ENCODE measurements at regions not wholly inside any gene's neighbourhood (a gene's known extent, or its start where the extent isn't known, plus 50 kb on each side); places are given as distances from the start of the nearest gene placed in this dataset.

GRCh38 chr6:8174571-8174970 lies 72.2 kb upstream of the EEF1E1 start:
- no peak for TF ChIP-seq CTCF (IDR thresholded peaks at IDR 0.05)

DNA sequence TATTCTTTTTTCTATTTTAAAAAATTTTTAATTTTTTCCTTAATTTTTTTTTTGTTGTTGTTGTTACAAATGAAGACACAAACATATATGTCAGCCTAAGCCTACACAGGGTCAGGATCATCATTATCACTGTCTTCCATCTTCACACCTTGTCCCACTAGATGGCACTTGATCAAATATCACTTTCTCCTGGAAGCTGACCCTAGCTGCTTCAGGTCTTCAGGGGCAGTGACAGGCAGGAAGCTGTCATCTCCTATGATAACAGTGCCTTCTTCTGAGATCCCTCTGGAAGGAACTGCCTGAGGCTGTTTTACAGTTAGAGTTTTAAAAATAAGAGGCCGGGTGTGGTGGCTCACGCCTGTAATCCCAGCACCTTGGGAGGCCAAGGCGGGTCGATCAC lies 70.2 kb upstream of the EEF1E1 start:
- no peak for TF ChIP-seq CTCF (IDR thresholded peaks at IDR 0.05)

DNA sequence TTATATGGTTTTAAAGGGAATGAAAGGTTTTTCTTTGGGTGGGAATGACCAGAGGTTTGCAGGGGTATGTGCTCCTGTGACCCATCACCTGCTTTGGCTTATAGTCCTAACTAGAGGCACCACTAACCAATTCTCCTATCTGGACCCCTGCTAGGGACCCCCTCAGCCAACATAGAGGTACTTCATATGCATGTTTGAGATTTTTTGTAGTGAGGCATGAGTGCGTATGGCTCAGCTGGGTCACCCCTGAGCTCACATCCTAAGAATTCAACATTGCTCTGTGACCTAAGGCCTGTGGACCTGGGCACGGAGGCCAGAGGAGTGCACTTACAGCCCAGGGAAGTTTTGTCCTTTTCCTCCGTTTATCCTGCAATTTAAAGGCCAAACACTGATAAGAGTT lies 68.4 kb upstream of the EEF1E1 start:
- TF ChIP-seq CTCF (IDR thresholded peaks at IDR 0.05): no peak

DNA sequence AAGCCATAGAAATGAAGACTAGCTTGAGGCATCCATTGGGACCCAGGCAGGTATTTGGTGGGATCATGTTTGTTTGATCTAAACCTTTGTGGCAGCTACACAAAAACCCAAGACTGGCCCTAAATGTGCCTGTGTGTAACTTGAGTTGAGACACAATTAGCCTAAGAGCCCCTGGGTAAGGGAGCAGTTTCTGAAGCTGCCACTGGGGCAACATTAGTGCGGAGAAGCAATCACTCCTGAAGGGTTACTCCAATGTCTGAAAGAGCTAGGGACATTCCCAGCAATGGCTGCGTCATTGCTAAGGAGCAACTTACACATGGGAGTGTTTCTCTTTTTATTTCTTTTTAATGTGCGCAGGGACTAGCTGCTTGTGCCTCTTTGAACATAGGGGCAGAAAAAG lies 67.9 kb upstream of the EEF1E1 start:
- TF ChIP-seq CTCF (IDR thresholded peaks at IDR 0.05): no peak

DNA sequence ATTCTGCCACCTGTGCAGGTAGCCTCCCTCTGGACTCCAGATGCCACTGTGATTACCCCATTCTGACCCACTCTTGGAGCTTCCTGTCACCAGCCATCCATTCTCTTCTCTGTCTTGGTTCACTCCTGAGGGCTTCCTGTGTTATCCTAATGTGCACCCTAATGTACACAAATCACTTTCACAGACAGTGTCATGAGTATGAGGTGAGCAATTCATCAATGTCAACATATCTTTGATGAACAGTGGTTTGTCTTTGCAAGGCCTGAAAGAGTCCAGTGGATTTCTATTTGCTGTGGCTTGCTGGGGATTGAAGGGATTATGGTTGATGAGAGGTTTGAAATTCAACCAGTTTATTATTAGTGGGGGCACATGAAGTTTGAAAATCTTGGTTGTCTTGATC lies 63.8 kb upstream of the EEF1E1 start:
- no peak for TF ChIP-seq CTCF (IDR thresholded peaks at IDR 0.05)

GRCh38 chr6:8159966-8160365 lies 57.6 kb upstream of the EEF1E1 start:
- TF ChIP-seq CTCF (IDR thresholded peaks at IDR 0.05): no peak

DNA sequence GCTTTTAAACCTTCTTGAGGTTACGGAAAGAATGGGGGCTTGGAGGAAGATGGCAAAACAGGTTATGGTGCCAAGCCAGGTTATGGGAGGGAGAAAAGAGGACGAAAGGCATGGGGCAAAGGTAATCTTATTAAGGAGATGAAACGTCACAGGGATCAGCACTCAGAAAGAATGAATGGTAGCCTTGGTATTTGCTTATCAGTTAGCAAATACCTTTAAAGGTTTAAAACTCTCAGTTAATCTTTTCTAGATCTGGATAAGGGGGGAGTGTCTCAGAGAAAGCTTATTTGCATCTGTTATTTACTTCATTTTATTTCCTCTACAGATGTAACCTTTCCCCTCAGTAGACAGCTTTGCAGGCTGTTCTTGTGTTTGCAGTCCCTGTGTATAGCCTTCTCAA lies 55.5 kb upstream of the EEF1E1 start:
- no peak for TF ChIP-seq CTCF (IDR thresholded peaks at IDR 0.05)

DNA sequence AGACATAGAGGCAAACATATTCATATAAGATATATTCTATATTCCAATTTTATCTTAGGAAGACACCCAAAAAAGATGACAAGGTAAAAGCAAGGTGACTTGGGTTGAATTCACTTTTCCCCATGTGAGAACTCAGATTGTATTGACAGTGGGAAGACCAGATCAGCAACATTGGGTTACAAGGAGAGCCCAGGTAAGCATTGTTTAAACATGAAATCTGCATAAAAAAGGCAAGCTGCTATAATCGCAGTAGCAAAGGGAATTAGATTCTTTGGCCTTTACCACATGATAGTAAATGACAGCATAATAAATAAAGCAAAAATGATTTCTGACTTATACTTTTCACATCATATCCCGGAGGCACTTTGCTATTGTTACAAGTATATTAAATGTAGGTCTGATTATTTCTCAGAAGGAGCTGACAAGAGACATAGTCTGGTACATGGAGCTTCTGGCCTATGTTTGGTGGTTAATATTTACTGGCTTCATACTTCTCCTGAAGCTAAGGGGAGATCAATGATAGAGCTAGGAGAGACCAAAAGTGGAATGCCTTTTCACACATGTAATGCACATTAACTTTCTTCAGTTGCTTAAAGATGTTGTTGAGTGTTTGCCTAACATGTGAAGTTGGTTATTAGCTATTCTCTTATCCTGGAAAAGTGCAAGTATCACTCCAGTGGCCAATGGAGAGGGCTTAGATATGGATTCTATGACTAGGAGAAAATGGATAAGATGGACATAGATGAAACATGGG lies 53.1 kb upstream of the EEF1E1 start:
- no peak for TF ChIP-seq CTCF (IDR thresholded peaks at IDR 0.05)
